ENCODE measurements at regions not wholly inside any gene's neighbourhood (a gene's known extent, or its start where the extent isn't known, plus 50 kb on each side); places are given as distances from the start of the nearest gene placed in this dataset.

DNA sequence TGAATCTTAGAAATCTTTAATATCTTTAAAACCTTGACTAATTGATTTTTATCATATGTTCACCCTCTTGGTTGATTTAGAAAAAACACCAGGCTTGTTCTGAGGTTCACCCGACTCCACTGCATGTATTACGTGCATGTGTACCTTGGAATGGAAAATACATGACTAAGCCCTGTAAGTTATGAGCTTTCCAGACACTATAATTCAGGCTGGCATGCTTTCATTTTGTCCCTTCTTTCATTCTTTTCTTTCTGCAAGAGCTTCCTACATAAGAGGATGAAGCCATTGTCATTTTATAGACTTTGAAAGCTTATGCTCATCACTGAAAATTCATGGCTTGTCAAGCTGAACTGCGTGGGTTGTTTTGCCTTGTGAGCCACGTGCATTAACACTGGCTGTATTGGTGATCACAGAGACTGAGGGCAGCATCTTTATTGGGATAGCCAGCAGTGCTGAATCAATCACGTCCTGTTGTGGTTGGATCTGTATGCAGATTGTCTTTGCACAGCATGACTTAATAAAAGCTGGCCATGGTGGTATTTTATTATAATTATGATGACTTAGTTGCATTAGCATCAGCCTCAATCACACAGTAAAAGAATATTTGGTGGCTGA, 141.9 kb downstream of the SLIT2 start:
- Histone ChIP-seq H3K4me3 (no peak overlapping the region), H3K9ac (ENCODE audit: insufficient read length) (no peak overlapping the region), H3K27ac (no peak overlapping the region), H3K36me3 (ENCODE audit: insufficient read depth, low read length) (no peaks in the 10 kb centered on the region), H3K9me3 (ENCODE audit: low read depth, low read length) (no peaks in the 10 kb centered on the region)
- no peak for DNase-seq (ENCODE audit: low read depth, low spot score)
- TF ChIP-seq POLR2AphosphoS5 (IDR thresholded peaks at IDR 0.05; ENCODE audit: borderline replicate concordance, low read depth, low read length), result no peak
- no peak for TF ChIP-seq FOXP2 (optimal IDR thresholded peaks at IDR 0.05; ENCODE audit: control extremely low read depth, extremely low read length, insufficient read depth)
- no peak for TF ChIP-seq EZH2 (IDR thresholded peaks at IDR 0.05)

DNA sequence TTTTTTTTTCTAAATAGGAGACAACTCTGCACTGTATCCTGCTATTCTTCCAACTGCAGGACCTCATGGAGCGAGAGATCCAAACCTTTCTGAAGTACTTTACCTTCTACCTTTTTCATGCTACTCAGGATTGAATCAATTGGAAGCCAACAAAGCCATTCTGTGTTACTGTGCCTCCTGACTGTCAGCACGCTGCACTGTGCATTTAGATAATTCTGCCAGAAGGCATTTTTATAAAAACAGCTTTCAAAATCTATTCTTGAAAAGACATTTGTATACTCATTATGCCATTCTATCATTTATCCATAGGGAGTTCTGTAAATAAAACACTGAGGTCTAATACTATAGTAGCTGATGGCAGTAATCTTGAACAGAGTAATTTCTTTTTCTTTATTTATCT, 142.8 kb downstream of the SLIT2 start:
- no peak for DNase-seq (ENCODE audit: low read depth, low spot score)
- Histone ChIP-seq H3K9ac (ENCODE audit: insufficient read length) (no peak overlapping the region), H3K27ac (no peak overlapping the region), H3K4me3 (no peak overlapping the region), H3K9me3 (ENCODE audit: low read depth, low read length) (no peaks in the 10 kb centered on the region), H3K36me3 (ENCODE audit: insufficient read depth, low read length) (no peaks in the 10 kb centered on the region)
- TF ChIP-seq POLR2AphosphoS5 (IDR thresholded peaks at IDR 0.05; ENCODE audit: borderline replicate concordance, low read depth, low read length), result no peak
- TF ChIP-seq FOXP2 (optimal IDR thresholded peaks at IDR 0.05; ENCODE audit: control extremely low read depth, extremely low read length, insufficient read depth), result no peak
- TF ChIP-seq EZH2 (IDR thresholded peaks at IDR 0.05), result no peak

DNA sequence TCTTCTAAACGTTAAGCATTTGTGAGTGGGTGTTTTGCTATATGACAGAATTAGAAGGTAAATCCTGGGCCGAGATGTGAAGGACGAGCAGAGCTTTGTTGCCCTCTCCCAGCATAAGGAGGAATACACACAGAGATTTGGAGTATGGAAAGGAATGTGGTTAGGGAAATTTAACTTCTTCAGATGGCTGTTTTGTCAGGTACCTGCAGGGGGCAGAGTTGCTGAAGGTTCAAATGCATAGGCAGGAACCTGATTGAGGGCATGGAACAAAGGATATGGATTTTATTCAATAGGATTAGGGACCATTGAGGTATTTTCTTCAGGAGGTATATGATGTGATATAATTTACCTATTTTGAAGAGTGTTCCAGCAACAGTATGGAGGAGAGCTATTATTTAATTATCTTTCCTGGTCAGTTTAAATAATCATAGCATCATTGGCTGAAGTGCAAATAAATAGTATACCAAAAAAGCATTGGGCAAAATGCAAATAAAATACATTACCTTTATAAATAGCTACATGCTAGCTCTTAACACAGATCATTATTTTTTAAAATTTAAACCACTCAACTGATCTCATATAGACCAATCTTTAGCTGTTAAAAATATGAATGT, 143.6 kb downstream of the SLIT2 start:
- Histone ChIP-seq H3K27ac (no peak overlapping the region), H3K36me3 (ENCODE audit: insufficient read depth, low read length) (no peaks in the 10 kb centered on the region), H3K4me3 (no peak overlapping the region), H3K9me3 (ENCODE audit: low read depth, low read length) (no peaks in the 10 kb centered on the region), H3K9ac (ENCODE audit: insufficient read length) (no peak overlapping the region)
- TF ChIP-seq EZH2 (IDR thresholded peaks at IDR 0.05), result no peak
- no peak for DNase-seq (ENCODE audit: low read depth, low spot score)

DNA sequence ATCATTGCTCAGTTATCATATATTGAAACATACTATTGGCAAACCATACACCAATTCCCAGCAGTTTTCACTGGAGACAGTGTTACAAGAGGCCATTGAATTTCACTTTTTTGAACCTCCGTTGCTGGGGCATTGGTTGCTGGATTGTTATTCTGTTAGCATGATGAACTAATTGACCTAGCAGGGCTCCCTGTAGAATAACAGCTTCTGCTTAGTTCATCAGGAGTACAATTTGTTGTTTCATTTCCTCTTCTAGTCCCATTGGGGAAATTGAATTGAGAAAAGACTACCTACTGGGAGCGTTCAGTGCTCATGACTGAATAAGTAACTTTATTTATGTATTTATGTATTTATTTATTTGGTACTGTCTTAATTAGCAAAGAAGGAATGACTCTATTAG, 151.6 kb downstream of the SLIT2 start:
- Histone ChIP-seq H3K4me3 (no peak overlapping the region), H3K36me3 (ENCODE audit: insufficient read depth, low read length) (no peaks in the 10 kb centered on the region), H3K27ac (no peak overlapping the region), H3K9me3 (ENCODE audit: low read depth, low read length) (no peaks in the 10 kb centered on the region), H3K9ac (ENCODE audit: insufficient read length) (no peak overlapping the region)
- no peak for DNase-seq (ENCODE audit: low read depth, low spot score)
- TF ChIP-seq POLR2AphosphoS5 (IDR thresholded peaks at IDR 0.05; ENCODE audit: borderline replicate concordance, low read depth, low read length) (no peak), EZH2 (IDR thresholded peaks at IDR 0.05) (no peak), FOXP2 (optimal IDR thresholded peaks at IDR 0.05; ENCODE audit: control extremely low read depth, extremely low read length, insufficient read depth) (no peak)

DNA sequence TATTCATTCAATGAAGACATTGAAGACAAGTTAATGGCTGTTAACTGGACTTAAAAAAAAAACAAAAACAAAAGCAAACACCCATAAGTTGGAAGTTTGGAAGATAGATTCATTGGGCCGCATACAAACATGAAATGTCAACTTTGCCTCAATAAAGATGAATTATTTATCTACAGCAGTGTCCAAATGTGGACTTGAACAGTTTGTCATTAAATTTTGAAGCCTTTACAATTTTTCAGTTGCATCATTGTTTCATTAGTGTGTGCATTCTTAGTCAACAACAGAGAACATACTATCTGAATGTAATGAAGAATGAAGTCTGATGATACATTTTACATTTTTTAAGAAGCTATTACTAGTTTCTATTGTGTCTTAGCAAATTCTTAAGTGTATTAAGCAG, 152.1 kb downstream of the SLIT2 start:
- Histone ChIP-seq H3K9me3 (ENCODE audit: low read depth, low read length) (no peaks in the 10 kb centered on the region), H3K4me3 (no peak overlapping the region), H3K36me3 (ENCODE audit: insufficient read depth, low read length) (no peaks in the 10 kb centered on the region), H3K27ac (no peak overlapping the region), H3K9ac (ENCODE audit: insufficient read length) (no peak overlapping the region)
- TF ChIP-seq EZH2 (IDR thresholded peaks at IDR 0.05) (no peak), POLR2AphosphoS5 (IDR thresholded peaks at IDR 0.05; ENCODE audit: borderline replicate concordance, low read depth, low read length) (no peak), FOXP2 (optimal IDR thresholded peaks at IDR 0.05; ENCODE audit: control extremely low read depth, extremely low read length, insufficient read depth) (no peak)
- DNase-seq (ENCODE audit: low read depth, low spot score), result no peak

DNA sequence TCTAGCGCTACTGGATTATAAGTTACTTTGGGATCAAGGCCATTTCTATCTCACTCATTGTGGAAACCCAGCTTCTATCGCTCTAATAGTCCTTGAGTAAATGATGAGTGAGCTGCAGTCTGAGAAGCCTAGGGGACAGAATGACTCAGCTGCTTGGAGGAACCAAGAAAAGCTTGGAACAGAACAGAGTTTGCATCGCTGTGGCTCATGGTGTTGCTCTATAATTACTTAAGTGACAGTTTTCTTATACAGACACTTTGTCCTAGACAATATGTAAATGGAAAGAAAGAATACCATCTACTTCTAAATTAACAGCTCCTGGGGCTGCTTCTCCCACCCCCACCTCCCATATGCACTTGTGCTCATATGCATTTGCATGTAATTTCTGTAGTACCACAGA, 156.9 kb downstream of the SLIT2 start:
- TF ChIP-seq POLR2AphosphoS5 (IDR thresholded peaks at IDR 0.05; ENCODE audit: borderline replicate concordance, low read depth, low read length) (no peak), EZH2 (IDR thresholded peaks at IDR 0.05) (no peak), FOXP2 (optimal IDR thresholded peaks at IDR 0.05; ENCODE audit: control extremely low read depth, extremely low read length, insufficient read depth) (no peak)
- Histone ChIP-seq H3K36me3 (ENCODE audit: insufficient read depth, low read length) (no peaks in the 10 kb centered on the region), H3K9ac (ENCODE audit: insufficient read length) (no peak overlapping the region), H3K9me3 (ENCODE audit: low read depth, low read length) (no peaks in the 10 kb centered on the region), H3K27ac (no peak overlapping the region), H3K4me3 (no peak overlapping the region)
- no peak for DNase-seq (ENCODE audit: low read depth, low spot score)

DNA sequence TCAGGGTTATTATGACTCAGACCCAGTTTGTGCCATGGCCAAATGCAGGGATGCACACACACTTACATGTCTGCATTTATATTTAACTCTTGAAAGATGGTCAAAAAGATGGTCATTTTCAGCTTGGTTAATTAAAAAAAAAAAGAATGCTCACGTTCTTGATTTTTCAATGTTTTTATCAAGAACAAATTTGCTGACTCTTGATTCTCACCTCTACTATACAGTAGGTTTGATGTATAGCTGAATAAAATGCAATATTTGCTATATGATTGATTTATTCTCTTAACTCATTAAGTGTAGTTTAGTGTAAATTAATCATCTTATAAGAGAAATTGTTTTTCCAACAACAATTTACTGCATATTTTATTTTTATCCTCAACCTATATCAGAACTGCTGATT, 160.4 kb downstream of the SLIT2 start:
- no peak for DNase-seq (ENCODE audit: low read depth, low spot score)
- TF ChIP-seq POLR2AphosphoS5 (IDR thresholded peaks at IDR 0.05; ENCODE audit: borderline replicate concordance, low read depth, low read length) (no peak), FOXP2 (optimal IDR thresholded peaks at IDR 0.05; ENCODE audit: control extremely low read depth, extremely low read length, insufficient read depth) (no peak), EZH2 (IDR thresholded peaks at IDR 0.05) (no peak)
- no peaks in the 10 kb centered on the region for H3K36me3 ChIP-seq (ENCODE audit: insufficient read depth, low read length)
- H3K27ac ChIP-seq, result no peak overlapping the region
- H3K9me3 ChIP-seq (ENCODE audit: low read depth, low read length), result no peaks in the 10 kb centered on the region
- H3K4me3 ChIP-seq, result no peak overlapping the region
- H3K9ac ChIP-seq (ENCODE audit: insufficient read length), result no peak overlapping the region

DNA sequence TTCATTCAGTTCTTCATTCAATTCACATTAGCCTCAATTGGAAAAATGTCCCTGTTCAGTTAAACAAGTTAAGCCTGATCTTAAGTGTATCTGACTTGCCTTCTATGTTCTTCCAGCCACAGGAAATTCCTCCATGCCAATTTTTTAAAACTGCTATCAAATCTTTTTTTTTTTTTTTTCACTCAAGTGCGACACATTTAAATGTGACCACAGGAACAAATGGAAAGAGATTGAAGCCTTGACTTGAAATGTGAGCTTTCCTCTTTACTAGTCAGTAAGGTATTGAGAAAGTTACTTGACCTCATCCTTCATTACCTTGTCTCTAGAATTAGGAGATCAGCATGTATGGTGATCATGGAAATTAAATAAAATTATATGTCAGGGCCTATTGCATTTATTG, 165.1 kb downstream of the SLIT2 start:
- TF ChIP-seq EZH2 (IDR thresholded peaks at IDR 0.05) (no peak), POLR2AphosphoS5 (IDR thresholded peaks at IDR 0.05; ENCODE audit: borderline replicate concordance, low read depth, low read length) (no peak), FOXP2 (optimal IDR thresholded peaks at IDR 0.05; ENCODE audit: control extremely low read depth, extremely low read length, insufficient read depth) (no peak)
- no peak overlapping the region for H3K9ac ChIP-seq (ENCODE audit: insufficient read length)
- DNase-seq (ENCODE audit: low read depth, low spot score), result no peak
- H3K36me3 ChIP-seq (ENCODE audit: insufficient read depth, low read length), result no peaks in the 10 kb centered on the region
- peak overlapping the region; percentile 42; the same call in 1 of the 2 replicates for H3K27ac ChIP-seq
- no peaks in the 10 kb centered on the region for H3K9me3 ChIP-seq (ENCODE audit: low read depth, low read length)
- H3K4me3 ChIP-seq, result no peak overlapping the region

All from SK-N-MC (cell line).